ENCODE measurements at regions not wholly inside any gene's neighbourhood (a gene's known extent, or its start where the extent isn't known, plus 50 kb on each side); places are given as distances from the start of the nearest gene placed in this dataset.
"Not testable (repeated sequence)": the region's sequence is repeated elsewhere in the genome, so short reads cannot be mapped to it uniquely, and the experiment has no call there.

DNA sequence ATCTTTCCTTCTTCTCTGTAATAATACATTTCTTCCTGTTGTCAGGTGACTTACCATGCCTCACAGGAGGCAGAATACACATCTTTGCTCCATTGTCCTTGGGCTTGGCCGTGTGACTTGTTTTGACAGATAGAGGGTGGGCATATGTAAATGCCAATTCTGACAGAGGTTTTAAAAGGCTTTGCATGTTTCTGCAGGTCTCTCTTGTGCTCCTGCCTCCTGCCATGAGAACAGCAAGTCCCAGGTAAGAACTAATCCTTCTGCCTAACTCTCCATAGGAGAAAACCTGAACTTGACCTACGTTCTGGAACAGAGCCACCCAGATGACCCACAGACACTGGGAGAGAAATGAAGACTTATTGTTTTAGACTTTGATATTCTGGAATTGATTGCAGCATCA lies 88.7 kb upstream of the TNFSF11 start:
- DNase-seq = no peak

DNA sequence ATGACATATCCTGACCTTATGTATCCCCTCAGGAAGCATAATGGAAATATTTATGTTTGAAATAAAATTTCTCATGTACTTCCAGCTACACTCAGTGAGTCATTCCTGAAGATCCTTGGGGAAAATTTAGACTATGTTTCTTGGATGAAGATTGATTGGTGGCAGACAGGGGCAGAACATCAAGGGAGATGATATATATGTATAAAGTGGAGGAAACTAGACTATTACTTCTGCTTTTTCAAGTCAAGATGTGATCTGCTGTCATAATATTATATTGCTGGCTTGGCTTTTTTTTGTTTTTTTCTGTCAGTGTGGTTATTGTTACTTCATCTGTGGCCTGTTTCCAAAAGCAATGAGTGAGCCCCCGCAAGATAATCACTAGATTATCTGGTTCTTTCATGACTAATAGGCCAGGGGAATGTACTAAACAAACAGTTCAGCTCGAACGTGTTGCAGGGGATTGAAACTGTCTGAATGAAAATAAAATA lies 87.2 kb upstream of the TNFSF11 start:
- no peak for DNase-seq

DNA sequence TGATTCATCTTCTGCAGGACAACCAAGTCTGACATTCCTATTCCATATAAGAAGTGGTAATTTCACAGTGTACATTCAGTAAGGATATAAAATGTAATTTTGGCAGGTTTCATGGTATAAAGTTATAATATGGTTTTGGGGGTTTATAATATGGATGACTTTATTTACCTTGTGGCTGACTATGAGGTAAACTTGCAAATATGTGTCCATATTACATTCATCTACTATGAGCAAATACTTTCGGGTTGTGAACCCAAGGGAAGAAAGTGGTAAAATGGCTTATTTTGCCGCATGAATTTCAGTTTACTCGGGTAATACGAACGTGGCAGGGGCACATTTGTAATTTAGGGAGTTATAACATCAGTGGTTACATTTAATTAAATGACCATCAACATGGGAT lies 86.7 kb upstream of the TNFSF11 start:
- no peak for DNase-seq

DNA sequence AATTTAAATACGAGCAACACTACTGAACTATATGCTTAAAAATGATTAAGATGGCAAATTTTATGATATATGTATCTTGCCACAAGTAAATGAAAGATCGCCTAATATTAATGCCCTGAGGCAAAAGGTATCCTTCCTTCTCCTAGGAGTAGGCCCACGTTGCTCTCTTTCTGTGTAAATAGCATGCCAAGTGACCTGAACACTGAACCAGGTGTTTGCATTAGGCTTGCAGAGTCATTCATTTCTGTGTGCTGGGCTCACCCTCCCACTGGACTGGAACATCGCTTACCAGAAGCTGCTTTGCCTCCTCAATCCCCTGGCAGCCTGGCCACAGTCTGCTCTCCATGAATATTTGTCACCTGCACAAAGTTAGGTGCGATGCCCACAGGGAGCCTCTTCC lies 83.3 kb upstream of the TNFSF11 start:
- DNase-seq = no peak

DNA sequence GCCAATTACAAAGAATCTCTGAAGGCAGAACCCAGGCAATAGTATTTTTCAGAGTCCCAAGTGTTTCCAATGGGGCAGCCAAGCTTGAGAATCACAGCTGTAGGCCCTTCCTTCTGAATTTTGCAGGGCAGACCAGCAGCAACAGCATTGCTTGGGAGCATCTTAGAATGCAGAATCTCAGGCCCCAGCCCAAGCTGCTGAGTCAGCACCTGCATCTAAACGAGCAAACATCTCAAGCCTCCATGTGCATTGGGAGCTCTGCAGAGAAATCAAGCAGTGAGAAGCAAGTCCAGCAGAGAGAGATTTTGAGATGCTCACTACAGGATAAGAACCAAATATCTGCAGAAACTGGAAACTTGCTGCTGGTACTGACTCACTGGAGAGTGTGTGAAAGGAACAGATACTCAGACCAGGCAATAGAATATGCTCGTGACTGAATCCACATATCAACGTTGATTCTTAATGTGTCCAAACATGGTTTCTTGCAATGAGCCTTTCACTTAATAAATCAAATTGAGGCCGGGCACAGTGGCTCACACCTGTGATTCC lies 81.5 kb upstream of the TNFSF11 start:
- DNase-seq = no peak

DNA sequence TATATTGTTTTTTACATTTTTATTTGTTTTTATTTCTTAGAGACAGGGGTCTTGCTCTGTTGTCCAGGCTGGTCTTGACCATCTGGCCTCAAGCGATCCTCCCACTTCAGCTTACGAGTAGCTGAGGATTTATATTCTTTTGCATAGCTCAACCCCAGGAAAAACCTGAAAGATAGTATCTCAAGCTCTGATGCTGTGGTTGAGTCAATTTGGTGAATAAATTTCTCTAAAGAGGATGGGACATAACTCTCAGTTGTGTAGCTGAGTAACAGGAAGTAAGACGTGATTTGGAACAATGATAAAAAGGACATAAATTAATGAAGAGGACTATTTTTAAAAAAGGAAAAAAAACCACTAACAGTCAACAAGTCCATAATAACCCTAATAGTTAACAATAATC lies 79.8 kb upstream of the TNFSF11 start:
- no peak for DNase-seq

DNA sequence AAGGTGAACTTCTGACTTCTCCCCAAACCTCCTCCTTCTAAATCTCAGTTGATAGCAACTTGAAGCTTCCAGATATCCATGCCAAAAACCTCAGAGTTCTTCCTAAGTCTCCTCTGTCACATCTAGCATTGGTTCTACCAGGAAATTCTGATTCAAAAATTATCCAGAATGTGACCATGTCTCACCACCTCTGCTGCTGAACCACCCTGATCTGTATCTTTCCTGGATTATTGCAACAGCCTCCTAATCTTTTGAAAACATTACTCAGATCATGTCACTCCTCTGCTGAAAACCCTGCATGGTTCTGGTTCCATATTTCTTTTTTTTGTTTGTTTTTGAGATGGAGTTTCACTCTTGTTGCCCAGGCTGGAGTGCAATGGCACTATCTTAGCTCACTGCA lies 78.7 kb upstream of the TNFSF11 start:
- no peak for DNase-seq

DNA sequence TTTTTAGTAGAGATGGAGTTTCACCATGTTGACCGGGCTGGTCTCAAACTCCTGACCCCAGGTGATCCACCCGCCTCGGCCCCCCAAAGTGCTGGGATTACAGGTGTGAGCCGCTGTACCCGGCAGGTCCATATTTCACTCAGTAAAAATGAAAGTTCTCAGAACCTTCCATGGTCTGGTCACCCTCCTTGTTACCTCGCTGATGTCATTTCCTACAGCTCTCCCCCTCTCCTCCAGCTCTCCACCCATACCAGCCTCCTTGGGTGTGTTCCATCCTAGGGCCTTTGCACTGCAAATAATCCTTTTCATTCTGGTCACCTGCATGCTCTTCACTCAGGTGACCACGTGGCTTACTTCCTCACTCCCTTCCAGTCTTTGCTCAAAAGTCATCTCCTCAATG lies 78.2 kb upstream of the TNFSF11 start:
- DNase-seq = no peak

DNA sequence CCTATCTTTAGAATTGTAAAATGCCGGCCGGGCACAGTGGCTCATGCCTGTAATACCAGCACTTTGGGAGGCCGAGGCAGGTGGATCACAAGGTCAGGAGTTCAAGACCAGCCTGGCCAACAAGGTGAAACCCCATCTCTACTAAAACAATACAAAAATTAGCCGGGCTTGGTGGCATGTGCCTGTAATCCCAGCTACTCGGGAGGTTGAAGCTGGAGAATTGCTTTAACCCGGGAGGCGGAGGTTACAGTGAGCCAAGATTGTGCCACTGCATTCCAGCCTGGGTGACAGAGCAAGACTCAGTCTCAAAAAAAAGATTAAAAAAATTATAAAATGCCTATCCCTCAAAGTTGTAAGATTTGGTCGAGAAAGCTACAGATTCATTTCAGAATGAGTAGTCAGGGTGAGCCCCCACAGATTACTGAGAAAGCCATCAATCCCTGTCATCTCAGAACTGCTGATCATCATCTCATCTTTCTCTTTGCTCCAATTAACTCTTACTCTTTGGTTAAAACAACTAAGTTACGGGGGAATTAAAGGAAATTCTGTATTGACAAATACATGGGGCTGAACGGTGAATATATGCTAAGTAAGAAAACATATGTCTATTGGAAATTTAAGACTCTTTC lies 76.9 kb upstream of the TNFSF11 start:
- not testable (repeated sequence) for DNase-seq

DNA sequence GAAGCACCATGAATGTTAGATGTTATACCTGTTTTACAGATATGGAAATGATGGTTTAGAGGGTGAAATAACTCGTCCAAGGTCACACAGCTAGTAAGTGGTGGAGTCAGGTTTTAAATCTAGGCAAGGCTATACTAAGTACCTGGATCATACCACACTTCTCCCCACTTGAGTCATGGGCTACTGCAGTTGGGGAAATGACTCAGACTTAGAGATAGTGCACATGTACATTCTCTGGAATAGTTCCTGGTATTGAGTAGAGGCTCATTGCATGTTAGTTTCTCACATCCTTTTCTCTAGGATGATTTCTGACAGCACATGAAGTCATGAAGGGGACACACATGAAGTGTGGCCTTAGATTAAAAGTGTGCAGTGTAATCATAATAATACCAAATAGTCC lies 76.2 kb upstream of the TNFSF11 start:
- DNase-seq = no peak

DNA sequence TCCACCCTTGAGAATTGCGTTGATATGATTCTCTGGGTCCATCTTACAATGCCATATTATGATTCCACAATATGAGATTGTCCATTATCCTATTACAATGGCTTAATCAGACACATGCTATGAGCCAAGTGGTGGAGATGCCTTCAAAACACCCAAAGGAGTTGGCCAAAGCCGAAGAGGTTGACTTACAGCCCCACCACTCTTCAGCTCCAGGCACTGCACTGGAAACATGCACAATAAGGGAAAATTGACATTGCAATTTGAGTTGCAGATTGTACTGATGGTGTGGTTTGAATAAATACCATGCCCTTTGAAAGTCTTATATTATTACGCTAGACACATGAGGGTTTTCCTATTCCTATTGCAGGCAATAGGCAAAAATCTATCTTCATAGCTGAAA lies 75.4 kb upstream of the TNFSF11 start:
- DNase-seq = no peak
